MM.1S (cell line): ENCODE measurements at regions not wholly inside any gene's neighbourhood (a gene's known extent, or its start where the extent isn't known, plus 50 kb on each side); places are given as distances from the start of the nearest gene placed in this dataset.

ENCODE experiments used
- DNase-seq: peaks from one replicate; pipeline ENCODE4 v3.0.0-alpha.2; 2015
- H2AFZ ChIP-seq: fragments of 300-600 bp; sonication (generic); 2 replicates; pipeline ENCODE4 v1.6.0; 2016; ENCODE audit warnings: antibody characterized with exemption, low read length
- H3F3A ChIP-seq: fragments of 300-600 bp; sonication (generic); 2 replicates; pipeline ENCODE4 v1.6.1; 2016; ENCODE audit warnings: mild to moderate bottlenecking, antibody characterized with exemption, low read length, moderate library complexity, mixed read lengths; ENCODE audit not compliant: insufficient read depth
- H3K27ac ChIP-seq: fragments of 300-600 bp; sonication (generic); 2 replicates; pipeline ENCODE4 v1.5.1; 2016; ENCODE audit warnings: mild to moderate bottlenecking, low read length
- H3K27me3 ChIP-seq: fragments of 300-600 bp; sonication (generic); replicated peaks from 2 replicates; pipeline ENCODE4 v1.6.0; 2016; ENCODE audit warnings: low read length; ENCODE audit not compliant: insufficient read depth
- H3K36me3 ChIP-seq: fragments of 300-600 bp; sonication (generic); replicated peaks from 2 replicates; pipeline ENCODE4 v1.6.1; 2016; ENCODE audit warnings: mild to moderate bottlenecking, low read length, mixed read lengths; ENCODE audit not compliant: insufficient read depth
- H3K4me1 ChIP-seq: fragments of 300-600 bp; sonication (generic); 2 replicates; pipeline ENCODE4 v1.6.1; 2016; ENCODE audit warnings: low read length, mixed read lengths
- H3K4me2 ChIP-seq: fragments of 300-600 bp; sonication (generic); 2 replicates; pipeline ENCODE4 v1.6.0; 2016; ENCODE audit warnings: low read depth, low read length
- H3K4me3 ChIP-seq: fragments of 300-600 bp; sonication (generic); 2 replicates; pipeline ENCODE4 v1.5.1; 2016; ENCODE audit warnings: low read length, mixed read lengths
- H3K79me2 ChIP-seq: fragments of 300-600 bp; sonication (generic); 2 replicates; pipeline ENCODE4 v1.6.1; 2016; ENCODE audit warnings: mixed run types, low read length, mixed read lengths
- H3K9ac ChIP-seq: fragments of 300-600 bp; sonication (generic); 2 replicates; pipeline ENCODE4 v1.6.1; 2016; ENCODE audit warnings: low read length, mixed read lengths
- H3K9me2 ChIP-seq: fragments of 300-600 bp; sonication (generic); replicated peaks from 2 replicates; pipeline ENCODE4 v1.6.1; 2016; ENCODE audit warnings: mild to moderate bottlenecking, low read length, mixed read lengths; ENCODE audit not compliant: insufficient read depth
- H3K9me3 ChIP-seq: fragments of 300-600 bp; sonication (generic); replicated peaks from 2 replicates; pipeline ENCODE4 v1.6.1; 2016; ENCODE audit warnings: mild to moderate bottlenecking, low read length, mixed read lengths; ENCODE audit not compliant: insufficient read depth
- H4K20me1 ChIP-seq: fragments of 300-600 bp; sonication (generic); 2 replicates; pipeline ENCODE4 v1.6.1; 2016; ENCODE audit warnings: mild to moderate bottlenecking, low read length, moderate library complexity, mixed read lengths; ENCODE audit not compliant: insufficient read depth
- CTCF ChIP-seq: fragments of 300-600 bp; sonication (generic); IDR thresholded peaks from 2 replicates; pipeline ENCODE4 v1.5.1; 2016; ENCODE audit warnings: antibody characterized with exemption, low read length, mixed read lengths
- EZH2 ChIP-seq: fragments of 300-600 bp; sonication (generic); optimal IDR thresholded peaks from 2 replicates; pipeline ENCODE3; 2017; ENCODE audit warnings: low read depth, mild to moderate bottlenecking, antibody characterized with exemption, low read length, mixed read lengths
- EZH2phosphoT487 ChIP-seq: fragments of 300-600 bp; sonication (generic); IDR thresholded peaks from 2 replicates; pipeline ENCODE4 v1.6.1; 2018; ENCODE audit warnings: antibody characterized with exemption, low read length

GRCh38 chr18:57299931-57300330, 52.4 kb upstream of the ST8SIA3 start:
- Histone ChIP-seq H3K9ac (no peak overlapping the region), H2AFZ (no peak overlapping the region), H3K36me3 (no peaks in the 10 kb centered on the region), H3K9me2 (no peaks in the 10 kb centered on the region), H3K4me1 (no peaks in the 10 kb centered on the region), H3K27ac (no peak overlapping the region), H3K9me3 (no peaks in the 10 kb centered on the region), H3K4me2 (no peak overlapping the region), H3F3A (no peaks in the 10 kb centered on the region), H4K20me1 (no peaks in the 10 kb centered on the region), H3K79me2 (no peaks in the 10 kb centered on the region), H3K27me3 (no peaks in the 10 kb centered on the region), H3K4me3 (no peak overlapping the region)
- TF ChIP-seq CTCF (no peak), EZH2 (no peak), EZH2phosphoT487 (no peak)
- no peak for DNase-seq

- DNase-seq = no peak
- no peaks in the 10 kb centered on the region for H3K9me2 ChIP-seq
- H3K4me2 ChIP-seq = no peak overlapping the region
- no peaks in the 10 kb centered on the region for H3K79me2 ChIP-seq
- no peaks in the 10 kb centered on the region for H3K9me3 ChIP-seq
- no peak overlapping the region for H3K27ac ChIP-seq
- H4K20me1 ChIP-seq = no peaks in the 10 kb centered on the region
- no peaks in the 10 kb centered on the region for H3K27me3 ChIP-seq
- TF ChIP-seq CTCF (no peak), EZH2 (no peak), EZH2phosphoT487 (no peak)
- H3K9ac ChIP-seq = no peak overlapping the region
- H2AFZ ChIP-seq = no peak overlapping the region
- no peaks in the 10 kb centered on the region for H3F3A ChIP-seq
- H3K36me3 ChIP-seq = no peaks in the 10 kb centered on the region
- no peaks in the 10 kb centered on the region for H3K4me1 ChIP-seq
- H3K4me3 ChIP-seq = no peak overlapping the region
Measured at GRCh38 chr18:57301573-57302559, 50.5 kb upstream of the ST8SIA3 start.
